Anterior cingulate cortex (tissue), 58 donors: ENCODE measurements at regions not wholly inside any gene's neighbourhood (a gene's known extent, or its start where the extent isn't known, plus 50 kb on each side); places are given as distances from the start of the nearest gene placed in this dataset.

Experiments
- DNase-seq, 58 donors: peaks; one replicate each; lab custom pipeline; 2025; lab: John Stamatoyannopoulos, UW

DNA sequence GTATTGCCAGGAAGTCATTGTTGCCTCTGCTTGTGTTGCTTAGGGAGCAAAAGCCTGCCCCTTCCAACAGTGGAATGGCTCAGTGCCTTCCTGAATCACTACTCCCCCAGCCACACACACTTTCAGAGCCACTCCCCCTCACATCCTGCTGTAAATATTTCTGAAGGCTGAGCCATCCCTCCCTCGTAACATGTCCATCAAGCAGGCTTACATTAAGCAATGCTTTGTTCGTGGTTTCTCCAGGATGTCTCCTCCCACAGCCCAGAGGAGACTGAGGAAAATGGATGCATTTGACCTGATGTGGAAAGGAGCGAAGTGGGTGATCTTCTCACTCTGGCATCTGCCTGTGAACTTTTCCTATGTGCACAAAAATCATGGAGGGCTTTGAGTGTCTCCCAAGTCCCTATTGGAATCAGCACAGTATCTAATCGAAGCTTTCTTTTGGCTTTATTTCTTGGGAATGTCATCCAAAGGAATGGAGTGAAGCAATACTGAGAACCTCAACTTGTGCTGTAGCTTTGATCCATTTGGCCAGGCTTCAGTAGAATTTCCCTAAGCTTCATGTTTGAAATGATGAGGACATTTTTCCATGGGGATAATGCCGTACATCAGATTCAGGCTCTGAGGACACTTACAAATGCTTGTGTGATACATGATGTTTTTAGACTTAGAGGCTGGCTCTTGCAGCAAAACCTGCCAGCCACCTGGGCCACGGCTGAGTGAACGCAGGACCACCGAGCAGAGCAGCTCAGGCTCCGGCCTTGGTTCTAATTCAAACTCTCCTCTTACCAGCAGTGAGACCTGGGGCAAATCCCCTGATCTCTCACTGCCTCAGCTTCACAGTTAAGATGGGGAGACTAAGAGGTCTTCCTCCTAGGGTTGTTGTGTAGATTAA lies 389.1 kb downstream of the ENC1 start:
- DNase-seq = peak in 10 of 58 donors; percentile 5 to 51 (median 22)

DNA sequence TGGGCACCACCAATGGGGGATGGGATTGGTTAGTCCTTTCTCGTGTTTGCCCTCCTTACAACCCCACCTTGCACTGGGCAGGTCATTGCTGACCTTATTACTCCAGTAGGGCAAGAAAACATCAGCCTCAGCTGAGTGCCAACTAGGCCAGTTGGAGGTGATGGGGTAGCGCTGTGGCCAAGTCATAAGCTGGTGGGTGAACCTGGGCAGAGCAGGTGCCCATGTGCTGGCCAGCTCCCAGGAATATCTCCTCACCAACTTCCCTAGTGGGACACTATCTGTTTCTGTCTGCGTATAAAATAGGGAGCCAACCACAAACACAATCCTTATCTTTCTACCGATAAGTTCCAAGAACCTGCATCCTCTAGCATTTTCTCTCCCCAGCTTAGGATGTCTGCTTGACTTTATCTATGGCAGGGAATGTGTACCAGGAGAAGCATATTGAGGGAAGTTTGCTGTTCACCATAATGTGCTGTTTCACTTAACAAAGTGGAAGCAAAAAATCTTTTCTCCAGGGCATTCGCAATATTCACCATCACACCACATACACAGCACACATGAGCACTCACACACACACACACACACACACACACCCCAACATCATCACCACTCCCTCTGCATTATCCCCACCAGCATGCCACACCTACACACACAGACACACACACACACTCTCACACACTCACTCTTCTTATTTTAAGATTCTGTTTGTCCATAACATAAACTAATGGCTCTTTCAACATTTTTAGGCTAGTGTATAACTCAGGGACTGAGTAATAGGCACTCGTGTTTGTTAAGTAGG lies 390.0 kb downstream of the ENC1 start:
- no peak for DNase-seq

- DNase-seq = no peak
Measured at GRCh38 chr5:74248576-74248975, 392.0 kb downstream of the ENC1 start.

DNA sequence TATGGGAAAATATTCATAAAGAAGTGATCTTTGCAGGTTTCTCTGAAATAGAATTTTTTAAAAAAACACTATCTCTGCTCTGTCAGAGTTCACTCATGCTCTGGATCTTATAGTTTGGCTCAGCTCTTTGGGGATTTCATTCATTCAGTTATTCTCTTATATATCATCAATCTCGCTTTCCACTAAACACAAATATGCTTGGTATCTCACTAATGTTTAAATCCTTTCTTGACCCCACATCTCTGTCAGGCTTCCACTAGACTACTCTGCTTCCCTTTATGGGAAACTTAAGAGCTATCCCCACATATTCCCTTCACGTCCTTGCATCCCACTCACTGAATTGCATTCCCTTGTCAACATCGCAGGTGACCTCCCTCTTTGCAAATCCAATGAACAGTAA lies 396.1 kb downstream of the ENC1 start:
- no peak for DNase-seq

DNA sequence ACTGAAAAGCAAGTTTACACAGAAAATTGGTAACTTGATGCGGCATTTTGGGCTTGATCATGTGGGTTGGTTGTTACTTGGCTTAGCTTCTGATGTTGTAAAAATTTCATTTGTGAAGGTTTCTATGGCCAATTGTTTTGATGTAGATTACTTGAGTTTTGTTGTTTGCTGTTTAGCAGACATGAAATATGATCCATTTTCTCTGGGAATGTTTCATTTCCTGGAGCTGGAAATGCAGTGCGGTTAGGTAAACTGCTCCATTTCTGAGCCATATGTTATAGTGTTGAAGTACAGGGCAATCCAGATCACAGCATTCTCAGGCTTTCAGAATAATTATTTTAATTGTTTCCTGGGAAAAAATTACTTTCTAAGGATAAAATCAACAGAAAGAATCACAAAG lies 396.9 kb downstream of the ENC1 start:
- no peak for DNase-seq

- DNase-seq = no peak
Measured at GRCh38 chr5:74242516-74242915, 398.0 kb downstream of the ENC1 start.

DNA sequence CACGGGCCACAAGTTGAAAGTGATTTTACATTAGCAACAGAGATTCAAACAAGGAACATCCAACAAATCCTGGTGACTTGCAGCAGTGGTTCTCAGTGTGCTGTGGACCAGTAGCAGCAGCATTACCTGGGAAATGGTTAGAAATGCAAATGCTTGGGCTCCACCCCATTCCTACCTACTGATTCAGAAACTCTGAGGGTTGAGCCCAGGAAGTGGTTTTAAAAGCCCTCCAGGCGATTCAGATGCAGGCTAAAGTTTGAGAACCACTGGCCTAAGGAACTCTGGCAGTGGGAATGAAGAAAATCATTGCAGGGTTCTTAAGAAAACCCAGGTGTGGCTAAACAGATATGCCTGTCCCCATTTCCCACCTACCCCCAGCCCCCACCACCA lies 398.8 kb downstream of the ENC1 start:
- DNase-seq = no peak

GRCh38 chr5:74240783-74241750 lies 399.5 kb downstream of the ENC1 start:
- no peak for DNase-seq

- peak in 10 of 58 donors; percentile 4 to 40 (median 12) for DNase-seq
Measured at GRCh38 chr5:74239261-74239660, 401.3 kb downstream of the ENC1 start.

DNA sequence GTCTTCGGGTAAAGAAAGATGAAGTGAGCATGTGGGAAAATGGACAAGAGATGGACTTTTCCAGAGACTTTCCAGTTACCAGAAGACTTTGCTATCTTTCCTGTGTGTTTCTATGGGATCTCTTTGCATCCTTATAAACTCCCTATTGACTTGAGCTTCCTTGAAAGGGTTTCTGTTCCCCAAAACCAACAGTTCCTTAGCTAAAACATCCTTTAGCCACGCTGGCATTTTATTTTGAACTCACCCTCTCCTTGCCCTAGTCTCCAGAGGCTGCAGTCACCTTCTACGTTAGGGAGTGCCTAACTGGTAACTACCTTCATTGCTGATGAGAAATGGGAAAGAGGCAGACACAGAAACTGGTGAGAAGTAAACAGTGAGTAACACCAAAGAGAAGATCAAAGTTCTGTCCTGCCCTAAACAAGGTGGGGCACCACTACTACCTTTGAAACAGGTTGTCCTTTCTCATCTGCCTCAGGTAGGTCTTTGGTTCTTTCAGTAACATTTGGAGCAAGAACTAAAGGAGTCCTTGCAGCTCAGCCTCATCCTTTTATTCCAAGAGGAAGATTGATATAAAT lies 402.9 kb downstream of the ENC1 start:
- DNase-seq = no peak

- no peak for DNase-seq
Measured at GRCh38 chr5:74235552-74235951, 405.0 kb downstream of the ENC1 start.

- no peak for DNase-seq
Measured at GRCh38 chr5:74233571-74233970, 407.0 kb downstream of the ENC1 start.

- no peak for DNase-seq
Measured at GRCh38 chr5:74233091-74233490, 407.4 kb downstream of the ENC1 start.

GRCh38 chr5:74232276-74232675 lies 408.3 kb downstream of the ENC1 start:
- peak in 6 of 58 donors; percentile 8 to 37 (median 24) for DNase-seq

DNA sequence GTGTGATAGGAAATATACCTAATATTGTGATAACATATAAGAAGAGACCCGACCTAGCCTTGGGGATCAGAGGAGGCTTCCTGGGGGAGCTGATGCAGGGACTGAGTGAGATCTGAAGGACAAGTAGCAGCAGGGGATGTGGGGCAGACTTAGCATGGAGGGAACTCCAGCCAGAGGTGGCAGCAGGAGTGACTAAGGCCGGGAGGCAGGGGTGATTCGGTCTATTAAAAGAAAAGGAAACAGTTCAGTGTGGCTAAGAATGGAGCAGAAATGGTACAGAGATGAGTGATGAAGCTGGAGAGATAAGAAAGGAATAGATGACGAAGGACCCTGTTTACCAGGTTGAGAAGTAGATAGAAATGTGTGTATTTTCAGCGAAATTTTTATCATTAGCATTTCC lies 408.8 kb downstream of the ENC1 start:
- no peak for DNase-seq

DNA sequence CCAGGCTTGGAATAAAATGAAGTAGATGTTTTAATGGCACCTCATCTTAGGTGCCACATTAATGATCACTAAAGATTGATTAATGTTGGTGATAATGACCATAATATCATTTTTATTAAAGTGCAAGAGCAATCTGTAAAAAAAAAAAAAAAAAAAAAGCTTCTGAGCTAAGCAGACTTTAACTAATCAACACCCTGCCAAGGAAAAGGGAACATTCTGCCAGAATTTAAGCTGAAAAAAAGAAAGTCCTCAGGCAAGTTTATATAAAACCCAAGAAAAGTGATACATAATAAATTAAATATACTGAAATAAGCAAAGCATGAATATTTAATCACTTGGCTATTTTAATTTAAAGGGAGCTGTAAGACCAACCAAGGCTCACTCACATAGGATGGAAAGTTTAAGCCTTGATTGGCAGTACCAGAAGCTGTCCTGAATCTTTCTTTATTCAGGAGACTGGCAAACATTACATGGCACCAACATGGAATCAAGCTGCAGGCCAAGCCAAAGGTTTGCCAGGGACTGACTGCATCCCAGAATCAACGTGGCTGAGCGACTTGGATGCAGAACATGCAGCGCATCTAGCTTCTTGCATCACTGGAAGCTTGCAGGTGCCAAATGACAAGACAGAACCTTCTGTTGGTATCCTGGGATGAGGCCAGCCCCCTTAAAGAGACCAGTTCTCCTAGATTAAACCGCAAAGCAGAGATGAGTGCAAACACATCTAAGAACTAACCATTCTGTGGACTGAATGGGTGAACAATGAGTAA lies 413.6 kb downstream of the ENC1 start:
- peak in 40 of 58 donors; percentile 3 to 72 (median 32) for DNase-seq

GRCh38 chr5:74225587-74225986 lies 414.9 kb downstream of the ENC1 start:
- no peak for DNase-seq

DNA sequence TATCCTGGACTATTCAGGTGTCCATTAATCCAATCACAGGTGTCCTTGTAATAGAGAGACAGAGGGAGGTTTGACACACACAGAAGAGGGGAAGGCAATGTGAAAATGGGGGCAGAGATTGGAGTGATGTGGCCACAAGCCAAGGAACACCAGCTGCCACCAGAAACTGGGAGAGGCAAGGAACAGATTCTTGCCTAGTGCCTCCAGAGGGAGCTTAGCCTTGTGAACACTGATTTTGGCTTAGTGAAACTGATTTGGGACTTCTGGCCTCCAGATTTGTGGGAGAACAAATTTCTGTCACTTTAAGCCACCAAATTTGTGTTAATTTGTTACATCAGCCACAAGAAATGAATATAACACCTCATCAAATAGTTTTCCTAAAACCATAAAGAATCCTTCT lies 416.2 kb downstream of the ENC1 start:
- no peak for DNase-seq

- no peak for DNase-seq
Measured at GRCh38 chr5:74222806-74223205, 417.7 kb downstream of the ENC1 start.
